Upper lobe of left lung (tissue), 4 donors: ENCODE measurements at regions not wholly inside any gene's neighbourhood (a gene's known extent, or its start where the extent isn't known, plus 50 kb on each side); places are given as distances from the start of the nearest gene placed in this dataset.

Source experiments
- CTCF ChIP-seq, 6 experiments: fragments of 450-650 bp in 4 of 6; fragments of 200-600 bp in 2 of 6; sonication (generic) in 2 of 6; IDR thresholded peaks; one replicate each; pipeline ENCODE4 v1.5.1; 2016 to 2019; ENCODE audit warnings: antibody characterized with exemption in 6 of 6
- EP300 ChIP-seq, 4 donors: sonication (generic); formaldehyde crosslinking; IDR thresholded peaks; one replicate each; pipeline ENCODE4 v1.5.1; 2017; ENCODE audit warnings: antibody characterized with exemption in 4 of 4, control low read depth in 2 of 4
- POLR2AphosphoS5 ChIP-seq, 2 donors: sonication (generic); formaldehyde crosslinking; IDR thresholded peaks; one replicate each; pipeline ENCODE4 v1.5.1; 2017; ENCODE audit warnings: antibody characterized with exemption in 2 of 2

- TF ChIP-seq CTCF (IDR thresholded peaks at IDR 0.05), result no peak
- TF ChIP-seq POLR2AphosphoS5 (IDR thresholded peaks at IDR 0.05), result no peak
- TF ChIP-seq EP300 (IDR thresholded peaks at IDR 0.05), result no peak
Observed at GRCh38 chrX:28042826-28043564, 61.7 kb upstream of the DCAF8L1 start.
